IPS-18c (cell line): ENCODE measurements at regions not wholly inside any gene's neighbourhood (a gene's known extent, or its start where the extent isn't known, plus 50 kb on each side); places are given as distances from the start of the nearest gene placed in this dataset.
"Not testable (repeated sequence)": the region's sequence is repeated elsewhere in the genome, so short reads cannot be mapped to it uniquely, and the experiment has no call there.

Experiments used
- H3K4me3 ChIP-seq: 2 replicates; pipeline ENCODE4 v1.7.0; 2013; ENCODE audit warnings: low read depth, mild to moderate bottlenecking, low read length, moderate library complexity; ENCODE audit not compliant: insufficient read depth
- H3K9me3 ChIP-seq: one replicate; pipeline ENCODE4 v1.6.1; 2013; ENCODE audit warnings: mild to moderate bottlenecking, low read length, moderate library complexity; ENCODE audit not compliant: control insufficient read depth, insufficient read depth

DNA sequence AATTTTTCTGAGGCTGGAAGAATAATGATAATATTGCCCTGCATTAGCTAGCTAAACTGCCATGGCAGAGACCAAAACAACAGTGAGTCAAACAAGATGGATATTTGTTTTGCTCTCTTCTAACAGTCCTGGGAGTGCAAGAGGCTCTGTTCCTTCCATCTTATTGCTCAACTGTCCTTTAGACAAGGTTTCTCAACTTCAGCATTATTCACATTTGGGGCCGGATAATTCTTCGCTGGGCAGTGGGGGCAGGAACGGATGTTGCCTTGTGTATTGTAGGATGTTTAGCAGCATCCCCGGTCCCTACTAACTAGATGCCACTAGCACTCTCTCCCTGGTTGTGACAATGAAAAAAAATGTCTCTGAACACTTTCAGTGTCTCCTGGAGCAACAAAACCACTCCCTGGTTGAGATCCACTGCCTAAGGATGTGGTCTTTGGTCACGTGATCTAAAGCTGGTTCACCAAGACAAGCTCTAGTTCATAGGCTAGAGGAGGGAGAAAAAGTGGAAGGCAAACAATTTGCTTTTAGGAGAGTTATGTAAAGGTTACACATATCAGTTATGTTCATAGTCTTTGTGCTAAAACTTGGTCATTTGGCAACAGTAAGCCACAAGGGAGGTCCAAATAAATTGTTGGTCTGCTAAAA lies 144.4 kb downstream of the PCTP start:
- no peaks in the 10 kb centered on the region for H3K9me3 ChIP-seq
- H3K4me3 ChIP-seq, result no peak overlapping the region

DNA sequence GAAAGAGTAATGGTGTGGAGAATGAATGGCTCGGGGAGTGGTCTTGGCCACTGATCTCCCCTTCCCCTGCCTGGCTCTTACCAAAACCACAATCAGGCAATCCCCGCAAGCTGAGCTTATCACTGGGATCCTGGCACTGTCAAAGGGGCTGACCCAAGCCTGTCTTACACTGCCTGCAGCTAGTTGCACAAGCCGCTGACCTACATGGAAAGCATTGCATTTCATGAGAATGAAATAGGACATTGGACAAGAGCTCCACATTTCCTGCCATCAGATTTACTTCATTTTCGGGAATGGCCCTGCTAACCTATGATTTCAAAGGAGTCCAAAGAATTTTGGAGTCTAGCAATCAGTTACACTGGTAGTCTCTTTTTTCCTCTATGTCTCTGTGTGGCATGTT lies 146.4 kb downstream of the PCTP start:
- H3K9me3 ChIP-seq, result no peaks in the 10 kb centered on the region
- no peak overlapping the region for H3K4me3 ChIP-seq

DNA sequence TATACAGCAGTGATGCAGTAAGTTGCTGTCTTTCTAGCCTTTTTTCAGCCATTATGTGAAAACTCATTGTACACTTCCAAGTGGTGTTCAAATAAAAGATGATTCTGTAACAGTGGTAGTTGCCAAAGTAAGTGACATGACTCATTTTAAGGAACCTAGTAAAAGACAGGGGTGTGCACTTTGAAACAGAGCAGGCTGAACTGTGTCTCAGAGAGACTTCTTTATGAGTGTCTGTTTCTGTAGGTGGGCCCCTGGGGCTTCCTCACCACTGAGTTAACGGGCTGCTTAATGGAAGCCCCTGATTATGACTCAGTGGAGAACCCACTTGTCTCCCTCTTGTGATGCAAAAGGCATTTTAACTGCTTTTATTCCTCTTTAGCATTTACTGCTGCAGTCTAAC lies 147.3 kb downstream of the PCTP start:
- H3K9me3 ChIP-seq, result no peaks in the 10 kb centered on the region
- no peak overlapping the region for H3K4me3 ChIP-seq

DNA sequence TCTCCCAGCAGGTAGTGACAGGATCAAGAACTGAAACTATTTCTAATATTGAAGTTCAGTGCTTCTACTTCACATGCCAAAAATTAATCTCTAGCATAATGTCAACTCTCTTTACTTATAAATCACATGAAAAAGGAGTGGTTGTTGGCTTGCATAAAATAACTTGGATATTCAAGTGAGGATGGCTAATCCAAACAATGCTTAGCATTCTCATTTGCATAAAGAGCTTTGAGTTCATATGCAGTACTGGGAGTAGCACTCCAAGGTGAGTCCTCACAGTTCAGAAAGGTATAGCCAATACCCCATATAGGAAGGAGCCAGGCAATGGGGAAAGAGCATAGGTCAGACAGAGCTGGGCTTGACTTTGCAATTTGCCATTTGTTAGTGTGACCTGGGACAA lies 149.3 kb downstream of the PCTP start:
- Histone ChIP-seq H3K9me3 (no peaks in the 10 kb centered on the region), H3K4me3 (no peak overlapping the region)

DNA sequence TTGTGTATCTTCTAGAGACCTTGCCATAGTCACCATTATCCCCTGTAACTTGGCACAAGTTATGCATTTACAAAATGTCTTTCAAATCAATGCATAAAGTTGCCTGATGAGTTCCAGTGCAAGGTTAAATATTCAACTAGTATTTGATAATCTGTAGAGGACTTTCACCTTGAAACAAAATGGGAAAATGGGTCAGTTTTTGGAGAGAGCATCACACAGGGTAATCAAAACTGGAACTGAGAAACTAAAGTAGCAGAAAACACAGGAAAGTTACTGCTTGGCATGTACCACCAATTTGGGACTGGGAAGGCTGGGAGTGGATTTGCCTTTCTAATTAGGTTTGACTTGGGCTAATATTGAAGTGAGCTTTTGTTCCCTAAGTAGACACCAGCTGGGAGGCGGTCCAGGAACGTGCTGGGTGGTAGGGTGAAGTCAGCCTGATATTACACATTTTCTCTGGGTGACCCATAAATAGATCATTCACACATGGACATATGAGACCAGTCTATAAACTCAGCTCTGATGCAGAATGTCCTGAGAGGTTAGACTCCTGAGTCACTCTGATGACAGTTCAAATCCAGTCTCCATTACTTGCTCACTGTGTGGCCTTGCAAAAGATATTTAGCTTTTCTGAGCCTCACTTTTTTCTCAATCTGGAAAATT lies 152.3 kb downstream of the PCTP start:
- H3K4me3 ChIP-seq, result no peak overlapping the region
- no peaks in the 10 kb centered on the region for H3K9me3 ChIP-seq

DNA sequence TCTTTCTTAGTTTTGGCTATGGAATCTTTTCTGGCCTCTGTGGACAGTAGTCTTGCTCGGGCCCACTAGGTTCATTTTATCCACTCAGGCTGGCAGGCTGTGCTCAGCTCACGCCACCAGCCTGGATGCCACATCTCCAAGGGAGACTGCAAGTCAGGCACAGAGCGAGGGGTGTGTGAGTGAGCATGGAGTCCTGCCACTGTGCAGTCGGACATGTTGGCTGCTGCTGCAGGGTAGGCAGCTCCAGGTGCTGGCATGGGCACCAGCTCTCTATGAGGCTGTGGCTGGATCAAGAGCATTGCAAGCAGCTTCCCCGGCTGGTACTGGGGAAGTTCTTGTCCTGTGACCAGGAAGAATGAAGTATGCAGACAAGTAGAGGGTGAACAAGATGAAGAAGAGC lies 158.9 kb downstream of the PCTP start:
- Histone ChIP-seq H3K9me3 (no peaks in the 10 kb centered on the region), H3K4me3 (no peak overlapping the region)

DNA sequence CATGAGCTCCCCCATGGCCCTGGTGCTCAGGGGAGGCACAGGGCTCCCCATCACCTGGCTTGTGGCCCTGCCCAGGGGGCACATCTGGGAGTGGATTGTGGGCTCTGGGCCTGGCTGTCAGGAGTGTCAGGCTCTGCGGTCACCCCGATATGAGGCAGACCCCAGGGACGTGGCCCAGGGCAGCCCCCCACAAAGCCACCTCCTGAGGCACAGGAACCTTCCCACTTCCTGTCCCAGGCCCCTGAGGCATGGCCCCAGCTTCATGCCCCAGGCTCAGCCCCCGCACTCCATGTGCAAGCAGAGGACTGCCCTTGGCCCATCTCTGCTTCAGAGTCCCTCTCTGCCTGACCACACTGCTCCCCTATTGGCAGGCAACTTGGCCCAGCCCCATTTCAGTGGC lies 160.3 kb downstream of the PCTP start:
- H3K4me3 ChIP-seq, result no peak overlapping the region
- H3K9me3 ChIP-seq, result no peaks in the 10 kb centered on the region

DNA sequence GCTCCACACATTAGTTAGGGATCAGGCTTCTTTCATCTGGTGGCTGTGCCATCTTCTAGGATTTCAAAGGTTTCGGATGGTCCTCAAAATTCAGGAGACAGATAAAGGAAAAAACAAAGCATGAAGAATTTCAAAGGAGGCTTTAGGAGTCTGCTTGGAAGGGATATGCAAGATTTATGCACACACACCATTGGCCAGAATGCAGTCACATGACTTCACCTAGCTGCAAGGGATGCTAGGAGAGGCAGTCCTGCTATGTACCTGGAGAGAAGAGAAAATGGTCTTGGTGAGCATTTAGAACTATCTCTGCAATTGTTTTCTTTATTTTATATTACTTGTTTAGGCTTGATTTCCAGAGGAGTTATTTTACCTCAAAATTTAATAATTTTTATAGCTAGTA lies 174.6 kb downstream of the PCTP start:
- Histone ChIP-seq H3K9me3 (peaks cover 4% of the 10 kb centered on the region), H3K4me3 (no peak overlapping the region)

DNA sequence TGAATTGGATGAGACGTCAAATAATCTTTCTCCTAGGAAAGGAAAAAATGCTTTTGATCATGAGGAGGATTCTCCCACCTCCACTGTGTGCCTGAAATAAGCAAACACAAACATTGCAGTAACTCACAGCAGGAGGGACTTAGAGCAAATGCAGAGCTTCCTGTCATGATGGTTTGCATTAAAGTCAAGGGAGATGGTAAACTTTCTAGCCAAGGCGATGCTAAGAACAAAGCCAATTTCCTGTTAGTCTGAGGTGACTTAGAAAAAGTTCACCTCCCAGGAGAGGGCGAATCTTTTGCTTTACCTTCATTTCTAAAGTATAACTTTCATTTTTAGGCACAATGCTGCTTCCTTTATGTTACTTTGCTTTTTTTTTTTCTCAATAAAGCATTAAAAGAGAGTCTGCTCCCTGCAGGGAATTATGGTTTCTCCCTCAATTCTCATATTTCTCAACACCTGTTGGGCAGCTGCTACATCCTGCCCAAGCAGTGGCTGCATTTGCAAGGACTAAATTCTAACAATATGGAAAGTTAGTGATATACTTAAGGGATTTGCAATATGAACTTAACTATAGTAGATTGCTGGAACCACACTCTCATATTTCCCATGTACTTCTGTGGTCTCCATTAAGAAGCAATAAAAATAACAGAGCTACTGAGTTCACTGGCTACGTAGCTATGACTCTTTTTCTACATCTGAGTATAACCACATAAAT lies 175.6 kb downstream of the PCTP start:
- H3K9me3 ChIP-seq, result peaks cover 4% of the 10 kb centered on the region
- no peak overlapping the region for H3K4me3 ChIP-seq

DNA sequence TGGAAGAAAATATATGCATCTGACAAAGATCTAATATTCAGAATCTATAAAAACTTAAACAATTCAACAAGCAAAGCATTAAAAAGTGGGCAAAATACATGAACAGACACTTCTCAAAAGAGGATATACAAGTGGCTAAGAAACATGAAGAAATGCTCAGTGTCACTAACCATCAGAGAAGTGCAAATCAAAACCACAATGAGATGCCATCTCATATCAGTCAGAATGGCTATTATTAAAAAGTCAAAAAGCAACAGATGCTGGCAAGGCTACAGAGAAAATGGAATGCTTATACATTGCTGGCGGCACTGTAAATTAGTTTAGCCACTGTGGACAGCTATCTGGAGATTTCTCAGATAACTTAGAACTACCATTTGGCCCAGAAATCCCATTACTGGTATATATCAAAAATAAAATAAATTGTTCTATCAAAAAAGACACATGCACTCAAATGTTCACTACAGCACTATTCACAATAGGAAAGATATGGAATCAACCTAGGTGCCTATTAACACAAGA lies 179.5 kb downstream of the PCTP start:
- no peak overlapping the region for H3K4me3 ChIP-seq
- H3K9me3 ChIP-seq, result peaks cover 2% of the 10 kb centered on the region

DNA sequence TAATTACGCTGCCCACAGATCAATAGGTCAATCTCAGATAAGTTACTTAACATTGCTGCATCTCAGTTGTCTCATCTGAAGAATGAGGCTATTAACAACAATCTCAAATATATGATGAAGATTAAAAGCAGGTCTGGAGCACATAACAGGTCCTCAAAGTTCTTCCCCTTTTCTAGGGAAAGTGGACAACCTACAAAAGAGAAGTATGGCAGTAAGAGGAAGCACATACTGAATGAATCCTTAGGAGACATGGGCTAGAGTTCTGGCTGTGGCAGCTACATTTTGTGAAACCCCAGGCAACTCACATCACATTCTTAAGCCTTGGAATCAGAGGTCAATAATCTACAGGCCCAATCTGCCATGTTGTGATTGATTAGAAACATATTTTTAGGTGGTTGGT lies 180.6 kb downstream of the PCTP start:
- no peak overlapping the region for H3K4me3 ChIP-seq
- no peaks in the 10 kb centered on the region for H3K9me3 ChIP-seq

DNA sequence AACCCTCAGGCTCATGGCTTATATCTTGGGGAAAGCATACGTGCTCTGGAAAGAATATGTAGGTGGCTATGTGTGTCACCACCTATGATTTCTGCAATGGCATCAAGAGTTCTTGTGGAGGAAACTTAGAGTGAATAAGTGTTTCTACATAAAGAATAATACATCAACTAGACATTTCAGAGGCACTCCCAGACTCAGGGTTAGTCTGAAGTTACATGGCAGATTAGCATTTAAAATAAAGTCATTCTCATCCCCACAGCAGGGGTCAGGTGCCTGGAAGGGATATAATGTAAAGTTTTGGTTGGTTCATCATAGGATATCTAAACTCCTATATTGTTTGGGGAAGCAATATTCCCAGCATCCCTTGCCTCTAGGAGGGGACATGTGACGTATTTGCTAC lies 182.1 kb downstream of the PCTP start:
- H3K4me3 ChIP-seq, result no peak overlapping the region
- no peaks in the 10 kb centered on the region for H3K9me3 ChIP-seq

DNA sequence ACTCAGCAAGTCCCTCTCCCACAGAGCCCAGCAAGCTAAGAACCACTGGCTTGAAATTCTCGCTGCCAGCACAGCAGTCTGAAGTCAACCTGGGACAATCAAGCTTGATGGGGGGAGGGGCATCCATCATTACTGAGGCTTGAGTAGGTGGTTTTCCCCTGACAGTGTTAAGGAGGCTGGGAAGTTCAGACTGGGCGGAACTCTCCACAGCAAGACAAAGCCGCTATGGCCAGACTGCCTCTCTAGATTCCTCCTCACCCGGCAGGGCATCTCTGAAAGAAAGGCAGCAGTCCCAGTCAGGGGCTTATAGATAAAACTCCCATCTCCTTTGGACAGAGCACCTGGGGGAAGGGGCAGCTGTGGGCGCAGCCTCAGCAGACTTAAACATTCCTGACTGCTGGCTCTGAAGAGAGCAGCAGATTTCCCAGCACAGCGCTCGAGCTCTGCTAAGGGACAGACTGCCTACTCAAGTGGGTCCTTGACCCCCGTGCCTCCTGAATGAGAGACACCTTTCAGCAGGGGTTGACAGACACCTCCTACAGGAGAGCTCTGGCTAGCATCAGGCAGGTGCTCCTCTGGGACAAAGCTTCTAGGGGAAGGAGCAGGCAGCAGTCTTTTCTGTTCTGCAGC lies 188.4 kb downstream of the PCTP start:
- H3K4me3 ChIP-seq, H3K9me3 ChIP-seq: not testable (repeated sequence)

DNA sequence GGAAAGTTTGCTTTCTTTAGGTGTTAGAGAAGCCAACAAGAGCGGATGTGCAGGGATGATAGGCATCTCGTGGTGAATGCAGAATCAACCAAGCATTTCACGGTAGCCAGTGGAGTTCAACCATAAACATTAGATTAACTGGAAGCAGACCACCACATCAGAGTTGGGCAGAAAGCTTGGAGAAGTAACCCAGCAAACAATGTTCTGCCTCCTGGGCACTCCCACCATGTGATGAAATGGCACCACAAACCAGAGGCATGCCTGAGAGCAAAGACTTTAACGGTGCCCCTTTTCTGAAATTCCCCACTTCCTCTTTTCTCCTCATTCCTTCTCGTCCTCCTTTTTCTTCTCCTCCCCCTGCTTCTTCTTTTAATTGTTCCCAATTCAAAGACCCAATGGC lies 193.5 kb upstream of the ANKFN1 start:
- H3K9me3 ChIP-seq, result no peaks in the 10 kb centered on the region
- no peak overlapping the region for H3K4me3 ChIP-seq

DNA sequence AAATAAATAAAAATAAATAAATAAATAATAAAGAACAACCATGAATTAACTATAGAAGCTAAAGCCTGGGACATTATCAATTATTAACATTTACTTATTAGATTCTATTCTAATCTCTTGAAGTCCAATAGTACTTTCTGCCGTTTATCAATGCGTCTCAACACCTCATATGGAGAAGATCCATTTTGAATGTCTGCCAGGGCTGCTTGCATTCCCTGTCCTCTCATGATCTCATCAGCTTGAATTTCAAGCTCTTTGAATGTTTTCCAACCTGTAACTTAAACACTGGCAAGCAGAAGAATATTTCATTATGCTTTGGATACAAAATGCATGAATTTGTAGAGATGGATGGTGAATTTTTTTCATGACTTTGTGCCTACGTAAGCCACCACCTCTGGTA lies 191.9 kb upstream of the ANKFN1 start:
- H3K9me3 ChIP-seq, result no peaks in the 10 kb centered on the region
- no peak overlapping the region for H3K4me3 ChIP-seq

DNA sequence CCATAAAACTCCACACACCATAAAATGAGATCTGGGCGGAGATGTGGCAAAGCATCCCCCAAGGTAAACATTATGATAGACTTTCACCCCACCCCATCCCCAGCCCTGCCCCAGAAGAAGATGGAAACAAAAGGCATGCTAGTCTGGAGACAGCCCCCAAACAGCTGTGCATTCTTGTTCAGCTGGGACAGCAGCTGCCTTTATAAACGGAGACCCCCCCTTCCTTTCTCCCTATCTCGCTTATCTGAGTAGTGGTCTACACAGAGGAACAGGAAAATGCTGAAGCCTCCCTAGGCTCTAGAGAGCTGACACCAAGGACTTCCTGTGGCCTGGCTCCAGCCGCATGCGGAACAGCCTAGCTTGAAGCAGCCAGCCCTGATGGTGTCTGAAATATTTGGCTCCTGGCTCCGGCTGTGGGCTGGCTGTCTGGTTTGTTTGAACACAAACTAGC lies 190.3 kb upstream of the ANKFN1 start:
- Histone ChIP-seq H3K4me3 (no peak overlapping the region), H3K9me3 (no peaks in the 10 kb centered on the region)

DNA sequence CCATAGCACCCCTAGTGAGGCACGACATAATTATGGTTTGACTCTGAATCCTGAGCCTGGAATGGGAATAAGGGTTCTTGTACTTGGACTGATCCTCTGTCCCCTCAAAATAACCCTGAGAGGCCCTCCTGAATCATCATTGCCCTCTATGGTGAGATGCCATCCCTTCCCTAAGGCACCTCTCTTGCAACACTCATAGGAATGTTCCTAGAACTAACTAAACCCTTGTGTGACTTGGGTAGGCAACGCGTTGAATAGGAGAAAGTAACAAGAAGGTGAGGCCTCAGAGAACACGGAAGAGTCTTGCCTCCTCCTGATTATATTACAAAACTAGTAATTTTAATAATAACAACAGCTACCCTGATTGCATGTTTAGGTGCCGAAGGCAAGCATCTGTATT lies 189.1 kb upstream of the ANKFN1 start:
- no peaks in the 10 kb centered on the region for H3K9me3 ChIP-seq
- H3K4me3 ChIP-seq, result no peak overlapping the region

DNA sequence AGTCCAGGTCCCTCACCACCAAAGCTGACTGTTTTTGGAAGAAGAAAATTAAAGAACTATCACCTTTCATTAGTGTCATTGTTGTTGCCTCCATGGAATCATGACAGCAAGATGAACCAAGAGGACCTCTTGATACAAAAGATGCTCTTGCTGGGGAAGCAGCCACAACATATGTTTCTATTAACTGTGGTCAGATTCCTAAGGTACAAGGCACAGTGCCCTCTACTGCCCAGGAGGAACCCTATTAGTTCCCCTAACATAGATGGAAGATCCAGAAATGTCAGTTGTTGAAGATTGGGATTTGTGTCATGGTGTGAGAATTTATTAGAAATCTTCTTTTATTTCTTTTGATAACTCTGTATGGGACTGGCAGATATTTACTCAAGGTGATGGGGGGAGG lies 188.2 kb upstream of the ANKFN1 start:
- no peak overlapping the region for H3K4me3 ChIP-seq

More for the DNA sequence above, 188.2 kb upstream of the ANKFN1 start:
- no peaks in the 10 kb centered on the region for H3K9me3 ChIP-seq
